Thyroid gland (tissue), 4 donors: ENCODE measurements at regions not wholly inside any gene's neighbourhood (a gene's known extent, or its start where the extent isn't known, plus 50 kb on each side); places are given as distances from the start of the nearest gene placed in this dataset.

Experiments used
- DNase-seq, 2 donors: peaks; one replicate each; pipeline ENCODE4 v3.0.0-alpha.2; 2019
- H3K27ac ChIP-seq, 3 donors: fragments of 200-600 bp; sonication (generic); 1 replicate in 2 of 3; 2 replicates in 1 of 3; pipeline ENCODE4 v1.5.1; 2016 to 2019; ENCODE audit warnings: mild to moderate bottlenecking in 1 of 3, moderate library complexity in 1 of 3
- H3K27me3 ChIP-seq: fragments of 200-600 bp; sonication (generic); one replicate; pipeline ENCODE4 v1.5.1; 2019
- H3K36me3 ChIP-seq, 2 donors: fragments of 200-600 bp; sonication (generic); one replicate each; pipeline ENCODE4 v1.5.1; 2016 to 2019
- H3K4me1 ChIP-seq, 2 donors: fragments of 200-600 bp; sonication (generic); one replicate each; pipeline ENCODE4 v1.5.1; 2017 to 2019
- H3K4me3 ChIP-seq, 3 donors: fragments of 200-600 bp; sonication (generic); replicated peaks in 1 of 3; 1 replicate in 2 of 3; 2 replicates in 1 of 3; pipeline ENCODE4 v1.5.1; 2016; ENCODE audit warnings: mild to moderate bottlenecking in 1 of 3
- H3K9me3 ChIP-seq: fragments of 200-600 bp; sonication (generic); one replicate; pipeline ENCODE4 v1.5.1; 2017
- POLR2A ChIP-seq, 2 donors: fragments of 450-650 bp; IDR thresholded peaks; one replicate each; pipeline ENCODE4 v1.6.1; 2017; ENCODE audit warnings: antibody characterized with exemption in 2 of 2, mild to moderate bottlenecking in 2 of 2, moderate library complexity in 1 of 2
- WGBS, 2 donors: methylation state at CpG; one replicate each; pipeline ENCODE4 v1.1.5; 2017; 5-methylcytosine and 5-hydroxymethylcytosine counted together
- intact Hi-C: fragments of 100-400 bp; cut with DNase I; formaldehyde crosslinking; loops from one replicate; pipeline ENCODE4 v1.15.1; 2023
- TF ChIP-seq, protein P1 (sequence below), 6 experiments: fragments of 200-600 bp in 3 of 6; fragments of 450-650 bp in 3 of 6; sonication (generic) in 3 of 6; IDR thresholded peaks; one replicate each; pipeline ENCODE4 v1.5.1; 2016 to 2019; ENCODE audit warnings: antibody characterized with exemption in 6 of 6, mild to moderate bottlenecking in 2 of 6, inconsistent platforms in 1 of 6, moderate library complexity in 1 of 6

DNA sequence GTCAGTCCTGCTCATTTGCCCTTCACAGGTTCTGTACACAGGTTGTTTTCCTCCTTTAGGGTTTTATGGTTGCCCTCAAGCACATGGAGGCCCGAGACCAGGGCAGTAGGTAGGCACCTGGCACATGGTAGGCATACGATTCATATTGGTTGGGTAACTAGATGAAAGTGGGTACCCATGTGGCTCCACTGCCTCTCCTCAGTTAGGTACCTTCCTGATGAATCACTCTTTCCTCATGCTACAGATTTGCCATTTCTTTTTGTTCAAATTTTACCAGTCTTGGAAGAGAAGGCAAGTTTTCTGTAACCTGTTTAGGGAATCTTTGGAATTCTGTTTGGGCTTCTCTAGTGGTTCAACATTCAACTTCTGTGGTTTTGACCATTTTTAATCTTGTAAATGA, 121.3 kb downstream of the FHIP1A start:
- H3K4me1 ChIP-seq, result peaks cover 0 to 4% of the 10 kb centered on the region in 2 donors
- intact Hi-C loops, result no loop called here
- TF ChIP-seq POLR2A (IDR thresholded peaks at IDR 0.05), result no peak
- TF ChIP-seq, protein P1, sequence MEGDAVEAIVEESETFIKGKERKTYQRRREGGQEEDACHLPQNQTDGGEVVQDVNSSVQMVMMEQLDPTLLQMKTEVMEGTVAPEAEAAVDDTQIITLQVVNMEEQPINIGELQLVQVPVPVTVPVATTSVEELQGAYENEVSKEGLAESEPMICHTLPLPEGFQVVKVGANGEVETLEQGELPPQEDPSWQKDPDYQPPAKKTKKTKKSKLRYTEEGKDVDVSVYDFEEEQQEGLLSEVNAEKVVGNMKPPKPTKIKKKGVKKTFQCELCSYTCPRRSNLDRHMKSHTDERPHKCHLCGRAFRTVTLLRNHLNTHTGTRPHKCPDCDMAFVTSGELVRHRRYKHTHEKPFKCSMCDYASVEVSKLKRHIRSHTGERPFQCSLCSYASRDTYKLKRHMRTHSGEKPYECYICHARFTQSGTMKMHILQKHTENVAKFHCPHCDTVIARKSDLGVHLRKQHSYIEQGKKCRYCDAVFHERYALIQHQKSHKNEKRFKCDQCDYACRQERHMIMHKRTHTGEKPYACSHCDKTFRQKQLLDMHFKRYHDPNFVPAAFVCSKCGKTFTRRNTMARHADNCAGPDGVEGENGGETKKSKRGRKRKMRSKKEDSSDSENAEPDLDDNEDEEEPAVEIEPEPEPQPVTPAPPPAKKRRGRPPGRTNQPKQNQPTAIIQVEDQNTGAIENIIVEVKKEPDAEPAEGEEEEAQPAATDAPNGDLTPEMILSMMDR (IDR thresholded peaks at IDR 0.05), result no peak
- no peak overlapping the region for H3K27ac ChIP-seq
- no peaks in the 10 kb centered on the region for H3K27me3 ChIP-seq
- H3K4me3 ChIP-seq, result no peak overlapping the region
- WGBS, 2 donors, result 84 to 92% methylated on average over 2 of the region's 2 CpGs
- DNase-seq, result no peak
- no peaks in the 10 kb centered on the region for H3K36me3 ChIP-seq
- H3K9me3 ChIP-seq, result no peaks in the 10 kb centered on the region

DNA sequence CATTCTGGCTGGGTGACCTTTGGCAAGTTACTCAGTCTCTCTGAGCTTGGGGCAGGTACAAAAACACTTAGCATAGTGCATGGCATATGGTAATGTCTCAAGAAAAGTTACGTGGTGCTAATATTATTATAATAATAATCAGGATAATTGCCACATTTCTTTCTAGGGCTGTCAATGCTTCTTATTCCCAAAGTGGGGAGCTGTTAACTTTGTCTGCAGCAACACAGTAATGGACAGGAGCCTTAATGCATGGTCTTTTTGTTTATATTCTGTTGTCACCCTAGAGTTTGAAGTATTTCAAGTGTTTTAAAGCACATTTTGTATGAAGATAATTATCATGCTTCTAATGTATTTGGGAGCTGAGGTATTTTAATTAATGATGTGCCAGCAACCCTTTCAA, 121.8 kb downstream of the FHIP1A start:
- TF ChIP-seq POLR2A (IDR thresholded peaks at IDR 0.05), result no peak
- TF ChIP-seq, protein P1 (IDR thresholded peaks at IDR 0.05), result peak in 2 of 6 experiments; percentile 2 to 15

DNA sequence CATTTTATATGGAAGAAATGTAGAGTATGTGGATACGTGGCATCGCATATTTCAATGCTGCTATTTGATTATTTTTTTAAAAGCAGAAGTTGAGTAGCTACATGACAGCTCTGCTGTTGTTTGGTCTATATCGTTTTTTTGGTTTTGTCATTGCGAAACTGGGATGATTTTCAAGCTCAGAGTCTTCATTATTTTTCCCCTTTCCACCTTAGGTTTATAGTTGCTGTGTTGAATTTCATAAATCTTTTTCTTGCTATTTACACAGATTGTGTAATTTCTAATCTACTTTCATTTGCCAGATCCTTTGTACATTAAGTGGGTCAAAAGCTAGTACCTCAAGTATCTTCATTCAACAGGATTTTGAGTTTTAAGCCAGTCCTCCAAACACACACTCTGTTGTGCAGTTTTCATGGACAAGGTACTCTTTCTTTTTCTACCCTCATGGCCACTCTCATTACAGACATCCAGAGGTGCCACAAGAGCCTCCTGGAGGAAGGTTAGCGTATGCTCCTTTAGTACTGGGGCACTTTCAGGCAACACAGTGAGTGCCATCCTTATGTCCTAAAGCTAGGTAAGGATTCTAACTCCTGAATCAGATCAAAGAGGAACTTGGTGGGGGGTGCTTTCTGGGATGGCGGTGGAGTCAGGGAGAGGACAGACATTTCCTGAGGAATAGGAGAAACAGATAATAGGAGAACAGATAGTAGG, 123.2 kb downstream of the FHIP1A start:
- no peaks in the 10 kb centered on the region for H3K36me3 ChIP-seq
- intact Hi-C loops, result no loop called here

More for the DNA sequence above, 121.8 kb downstream of the FHIP1A start:
- Histone ChIP-seq H3K4me1 (no peaks in the 10 kb centered on the region), H3K27ac (no peak overlapping the region), H3K27me3 (no peaks in the 10 kb centered on the region), H3K4me3 (no peak overlapping the region), H3K36me3 (no peaks in the 10 kb centered on the region), H3K9me3 (no peaks in the 10 kb centered on the region)
- 69 to 90% methylated on average over 1 of the region's 1 CpG for WGBS, 2 donors
- intact Hi-C loops, result no loop called here
- no peak for DNase-seq

DNA sequence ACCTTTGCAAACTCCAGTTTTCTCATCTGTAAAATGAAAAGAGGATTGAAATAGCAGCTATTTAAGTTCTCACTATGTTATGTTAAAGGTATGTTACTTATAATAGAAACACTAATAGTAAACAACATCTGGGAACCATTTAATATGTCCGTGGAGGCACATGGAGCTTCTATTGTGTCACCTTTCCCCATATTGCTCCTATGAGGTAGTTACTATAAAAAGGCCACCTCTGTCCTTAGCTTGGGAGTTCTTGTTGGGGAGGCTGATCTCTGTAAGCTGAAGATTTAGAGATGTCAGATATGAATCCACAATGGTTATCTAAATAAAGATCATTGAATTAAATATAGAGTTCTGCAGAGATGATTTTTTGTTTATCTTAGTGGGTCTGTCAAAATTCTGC, 125.2 kb downstream of the FHIP1A start:
- no peak for TF ChIP-seq POLR2A (IDR thresholded peaks at IDR 0.05)
- TF ChIP-seq, protein P1 (IDR thresholded peaks at IDR 0.05), result no peak
- Histone ChIP-seq H3K4me1 (peaks cover 0 to 14% of the 10 kb centered on the region in 2 donors), H3K27me3 (no peaks in the 10 kb centered on the region), H3K9me3 (no peaks in the 10 kb centered on the region), H3K27ac (no peak overlapping the region), H3K36me3 (no peaks in the 10 kb centered on the region), H3K4me3 (no peak overlapping the region)
- DNase-seq, result no peak
- intact Hi-C loops, result no loop called here
- 59 to 80% methylated on average over 1 of the region's 1 CpG for WGBS, 2 donors

More for the DNA sequence above, 123.2 kb downstream of the FHIP1A start:
- Histone ChIP-seq H3K27me3 (no peaks in the 10 kb centered on the region), H3K9me3 (no peaks in the 10 kb centered on the region), H3K4me1 (peaks cover 0 to under 1% of the 10 kb centered on the region in 2 donors), H3K4me3 (no peak overlapping the region), H3K27ac (no peak overlapping the region)
- no peak for DNase-seq
- 83 to 91% methylated on average over 6 of the region's 6 CpGs for WGBS, 2 donors
- no peak for TF ChIP-seq POLR2A (IDR thresholded peaks at IDR 0.05)
- TF ChIP-seq, protein P1 (IDR thresholded peaks at IDR 0.05), result no peak

DNA sequence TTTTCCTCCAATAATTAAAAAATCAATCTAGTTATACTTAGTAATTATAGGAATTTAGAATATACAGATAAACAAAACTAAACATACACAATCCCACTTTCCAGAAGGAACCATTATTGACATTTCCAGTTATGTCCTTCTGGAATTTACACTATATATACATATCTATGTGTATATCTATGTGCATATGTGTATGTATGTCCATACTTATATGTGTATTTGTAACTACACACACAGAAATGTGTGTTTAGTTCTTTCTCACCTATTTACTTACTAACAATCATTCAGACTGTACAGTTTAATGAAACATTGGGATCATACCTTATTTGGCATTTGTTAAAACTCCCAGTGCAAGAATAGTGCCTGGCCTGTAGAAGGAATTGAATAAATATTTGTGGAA, 126.4 kb downstream of the FHIP1A start:
- intact Hi-C loops, result no loop called here
- no peak for TF ChIP-seq POLR2A (IDR thresholded peaks at IDR 0.05)
- TF ChIP-seq, protein P1 (IDR thresholded peaks at IDR 0.05), result no peak
- H3K4me3 ChIP-seq, result no peak overlapping the region
- no peak overlapping the region for H3K27ac ChIP-seq
- H3K4me1 ChIP-seq, result peaks cover 0 to 14% of the 10 kb centered on the region in 2 donors
- no peak for DNase-seq
- H3K27me3 ChIP-seq, result no peaks in the 10 kb centered on the region
- no peaks in the 10 kb centered on the region for H3K36me3 ChIP-seq
- no peaks in the 10 kb centered on the region for H3K9me3 ChIP-seq
